ENCODE measurements at regions not wholly inside any gene's neighbourhood (a gene's known extent, or its start where the extent isn't known, plus 50 kb on each side); places are given as distances from the start of the nearest gene placed in this dataset.

DNA sequence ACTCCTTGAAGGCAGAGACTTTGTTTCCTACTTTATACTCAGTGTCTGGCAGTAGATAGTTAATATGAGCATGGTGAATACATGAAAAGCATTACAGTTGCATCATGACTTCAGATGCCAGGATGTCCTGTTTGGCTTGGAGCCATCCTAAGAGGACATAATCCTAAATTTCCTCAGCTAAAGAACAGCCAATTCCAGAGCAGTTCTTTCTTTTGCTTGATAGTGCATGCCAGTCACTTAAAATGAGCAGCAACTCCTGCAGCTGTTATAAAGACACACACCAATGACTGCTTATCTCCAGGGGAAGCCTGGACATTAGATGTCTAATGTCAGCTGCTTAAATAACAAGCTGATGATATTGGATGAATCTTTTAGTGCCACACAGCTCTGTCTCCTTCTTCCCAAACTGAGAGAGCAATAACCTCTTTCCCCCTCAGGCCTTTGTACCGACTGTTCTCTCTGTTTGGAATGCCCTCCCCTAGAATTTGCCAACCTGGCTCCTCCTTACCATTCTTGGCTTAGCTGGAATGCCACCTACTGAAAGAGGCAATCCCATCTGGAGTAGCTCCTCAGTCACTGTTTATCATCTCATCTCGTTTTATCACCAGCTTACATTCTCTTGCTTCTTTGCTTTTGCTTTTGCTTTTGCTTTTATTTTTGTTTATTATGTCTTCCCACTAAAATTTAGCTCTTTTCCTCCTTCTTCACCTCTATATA is 100.8 kb upstream of the USP38 start:
- Histone ChIP-seq H3K36me3 (ENCODE audit: control insufficient read depth in 2 of 2, insufficient read depth in 2 of 2, low read length in 1 of 2) (no peaks in the 10 kb centered on the region), H3K4me3 (no peak overlapping the region), H3K27me3 (replicated peaks in 1 of 2; ENCODE audit: control insufficient read depth in 2 of 2, insufficient read depth in 2 of 2, low read length in 1 of 2) (no peaks in the 10 kb centered on the region), H4K20me1 (ENCODE audit: control insufficient read depth, insufficient read depth) (no peaks in the 10 kb centered on the region), H2AFZ (ENCODE audit: control insufficient read depth, low read depth, low read length) (no peak overlapping the region), H3K9me3 (replicated peaks; ENCODE audit: control insufficient read depth, insufficient read depth, low read length) (no peaks in the 10 kb centered on the region), H3K27ac (ENCODE audit: control insufficient read depth, insufficient read depth) (no peak overlapping the region), H3K79me2 (ENCODE audit: control insufficient read depth, insufficient read depth, low read length) (no peaks in the 10 kb centered on the region), H3K9ac (ENCODE audit: control insufficient read depth, insufficient read depth, low read length) (no peak overlapping the region), H3K4me2 (ENCODE audit: control insufficient read depth, insufficient read depth) (no peak overlapping the region), H3K4me1 (ENCODE audit: control insufficient read depth, insufficient read depth, low read length) (no peaks in the 10 kb centered on the region)
- POLR2A ChIA-PET = no interaction called here
- RAD21 ChIA-PET (ENCODE audit: unreplicated experiment) = no interaction called here
- CTCF ChIA-PET = interaction anchor here (0.7 to 1.9 kb wide), 3 partner anchors 9 to 1777 kb away, joined by 3 to 5 read pairs (median 3); no protein-coding TSS in a partner anchor
- no peak for FAIRE-seq
- DNase-seq (ENCODE audit: low read depth, low spot score) = no peak
- intact Hi-C loops (cut with micrococcal nuclease; ENCODE audit: unreplicated experiment) (no loop called here), in situ Hi-C loops (cut with MboI) (no loop called here)
- SMC1A ChIA-PET (ENCODE audit: uncharacterized antibody, unreplicated experiment) = interaction anchor here (1.2 to 2.7 kb wide), 2 partner anchors 10 to 14 kb away, joined by 4 to 7 read pairs; no protein-coding TSS in a partner anchor
- ATAC-seq = no peak
- TF ChIP-seq ATF7 (IDR thresholded peaks at IDR 0.05; ENCODE audit: low read depth) (no peak), CBX5 (IDR thresholded peaks at IDR 0.05; ENCODE audit: low read depth) (no peak), IKZF2 (IDR thresholded peaks at IDR 0.05) (no peak), CREM (IDR thresholded peaks at IDR 0.05; ENCODE audit: low read depth) (no peak), EP300 (IDR thresholded peaks at IDR 0.05; ENCODE audit: borderline replicate concordance in 1 of 2, control insufficient read depth in 1 of 2, low read depth in 2 of 2, low read length in 2 of 2) (no peak), PAX8 (IDR thresholded peaks at IDR 0.05) (no peak), BCL11A (IDR thresholded peaks at IDR 0.05; ENCODE audit: low read depth, low read length) (no peak), SMARCA5 (IDR thresholded peaks at IDR 0.05) (no peak), CREB1 (IDR thresholded peaks at IDR 0.05; ENCODE audit: low read depth) (no peak), PML (IDR thresholded peaks at IDR 0.05; ENCODE audit: low read length) (no peak), SUZ12 (IDR thresholded peaks at IDR 0.05; ENCODE audit: unreplicated experiment) (no peak), ZSCAN29 (IDR thresholded peaks at IDR 0.05) (no peak), BACH1 (IDR thresholded peaks at IDR 0.05; ENCODE audit: borderline replicate concordance) (no peak), ZNF217 (IDR thresholded peaks at IDR 0.05) (no peak), JUNB (IDR thresholded peaks at IDR 0.05) (no peak), ASH2L (IDR thresholded peaks at IDR 0.05; ENCODE audit: borderline replicate concordance, low read depth) (no peak), TARDBP (IDR thresholded peaks at IDR 0.05; ENCODE audit: borderline replicate concordance) (no peak), GATAD2B (conservative IDR thresholded peaks at IDR 0.05; ENCODE audit: low read depth) (no peak), MYB (IDR thresholded peaks at IDR 0.05; ENCODE audit: borderline replicate concordance, low read depth, low read length) (no peak)
- TF ChIP-seq, protein P1, sequence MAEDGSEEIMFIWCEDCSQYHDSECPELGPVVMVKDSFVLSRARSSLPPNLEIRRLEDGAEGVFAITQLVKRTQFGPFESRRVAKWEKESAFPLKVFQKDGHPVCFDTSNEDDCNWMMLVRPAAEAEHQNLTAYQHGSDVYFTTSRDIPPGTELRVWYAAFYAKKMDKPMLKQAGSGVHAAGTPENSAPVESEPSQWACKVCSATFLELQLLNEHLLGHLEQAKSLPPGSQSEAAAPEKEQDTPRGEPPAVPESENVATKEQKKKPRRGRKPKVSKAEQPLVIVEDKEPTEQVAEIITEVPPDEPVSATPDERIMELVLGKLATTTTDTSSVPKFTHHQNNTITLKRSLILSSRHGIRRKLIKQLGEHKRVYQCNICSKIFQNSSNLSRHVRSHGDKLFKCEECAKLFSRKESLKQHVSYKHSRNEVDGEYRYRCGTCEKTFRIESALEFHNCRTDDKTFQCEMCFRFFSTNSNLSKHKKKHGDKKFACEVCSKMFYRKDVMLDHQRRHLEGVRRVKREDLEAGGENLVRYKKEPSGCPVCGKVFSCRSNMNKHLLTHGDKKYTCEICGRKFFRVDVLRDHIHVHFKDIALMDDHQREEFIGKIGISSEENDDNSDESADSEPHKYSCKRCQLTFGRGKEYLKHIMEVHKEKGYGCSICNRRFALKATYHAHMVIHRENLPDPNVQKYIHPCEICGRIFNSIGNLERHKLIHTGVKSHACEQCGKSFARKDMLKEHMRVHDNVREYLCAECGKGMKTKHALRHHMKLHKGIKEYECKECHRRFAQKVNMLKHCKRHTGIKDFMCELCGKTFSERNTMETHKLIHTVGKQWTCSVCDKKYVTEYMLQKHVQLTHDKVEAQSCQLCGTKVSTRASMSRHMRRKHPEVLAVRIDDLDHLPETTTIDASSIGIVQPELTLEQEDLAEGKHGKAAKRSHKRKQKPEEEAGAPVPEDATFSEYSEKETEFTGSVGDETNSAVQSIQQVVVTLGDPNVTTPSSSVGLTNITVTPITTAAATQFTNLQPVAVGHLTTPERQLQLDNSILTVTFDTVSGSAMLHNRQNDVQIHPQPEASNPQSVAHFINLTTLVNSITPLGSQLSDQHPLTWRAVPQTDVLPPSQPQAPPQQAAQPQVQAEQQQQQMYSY (CRISPR knock-in tag; IDR thresholded peaks at IDR 0.05) = no peak
- BruUV-seq (replicated peaks) = no TSS peak
- 7% methylated on average over 2 of the region's 2 CpGs for whole genome bisulfite sequencing (ENCODE audit: insufficient coverage, insufficient replicate concordance, low lambda C conversion rate, missing lambda C conversion rate)
